IMR-90 (cell line): ENCODE measurements at regions not wholly inside any gene's neighbourhood (a gene's known extent, or its start where the extent isn't known, plus 50 kb on each side); places are given as distances from the start of the nearest gene placed in this dataset.

Experiments
- ATAC-seq: fragments of 200-7000 bp; cut with Tn5 transposase; 2 replicates; pipeline ENCODE4 v1.9.1; 2020; ENCODE audit warnings: low read depth, mild to moderate bottlenecking, moderate library complexity
- BruUV-seq: library from RNA; stranded (reverse); fragments of 400-500 nt; replicated peaks from 2 replicates; lab custom pipeline; 2021; lab: Mats Ljungman, UMichigan
- CTCF ChIA-PET: fragments of 300-600 bp; formaldehyde crosslinking; extraction: SDS; loops from one replicate; lab custom pipeline; 2021; ENCODE audit warnings: antibody characterized with exemption; lab: Yijun Ruan, JAX
- POLR2A ChIA-PET: fragments of 300-600 bp; sonication (Branson Sonifier 250); formaldehyde crosslinking; loops from one replicate; lab custom pipeline; 2022; ENCODE audit warnings: antibody characterized with exemption; ENCODE audit not compliant: unreplicated experiment; lab: Charles Lee
- DNase-seq: peaks from one replicate; pipeline ENCODE4 v3.0.0; 2013
- H2AFZ ChIP-seq: replicated peaks from 2 replicates; pipeline ENCODE3; 2013; ENCODE audit warnings: low read length, mild to moderate bottlenecking; ENCODE audit not compliant: poor library complexity
- H2AK5ac ChIP-seq: 2 replicates; pipeline ENCODE4 v1.6.1; 2013; ENCODE audit warnings: low read depth, low read length, inconsistent platforms
- H2AK9ac ChIP-seq: replicated peaks from 2 replicates; pipeline ENCODE3; 2013; ENCODE audit warnings: mild to moderate bottlenecking, low read depth, low read length, moderate library complexity; ENCODE audit not compliant: poor library complexity
- H2BK120ac ChIP-seq: 2 replicates; pipeline ENCODE4 v1.6.1; 2013; ENCODE audit warnings: low read depth, low read length, inconsistent platforms
- H2BK15ac ChIP-seq: 3 replicates; pipeline ENCODE4 v1.6.1; 2013; ENCODE audit warnings: low read depth, low read length, inconsistent platforms
- H2BK20ac ChIP-seq: 2 replicates; pipeline ENCODE4 v1.6.1; 2013; ENCODE audit warnings: low read depth, mild to moderate bottlenecking, inconsistent platforms, low read length, moderate library complexity
- H2BK5ac ChIP-seq: 2 replicates; pipeline ENCODE4 v1.6.1; 2013; ENCODE audit warnings: mild to moderate bottlenecking, low read depth, low read length, inconsistent platforms; ENCODE audit not compliant: poor library complexity, severe bottlenecking
- H3K14ac ChIP-seq: replicated peaks from 2 replicates; pipeline ENCODE4 v1.6.1; 2013; ENCODE audit warnings: low read depth, low read length, inconsistent platforms
- H3K18ac ChIP-seq: 2 replicates; pipeline ENCODE4 v1.6.1; 2013; ENCODE audit warnings: low read depth, low read length, control low read depth
- H3K23ac ChIP-seq: 2 replicates; pipeline ENCODE4 v1.6.1; 2013; ENCODE audit warnings: low read depth, low read length, inconsistent platforms
- H3K27ac ChIP-seq: 2 replicates; pipeline ENCODE4 v1.5.1; 2013; ENCODE audit warnings: mild to moderate bottlenecking, control low read depth, low read length; ENCODE audit not compliant: insufficient read depth
- H3K27me3 ChIP-seq: 2 replicates; pipeline ENCODE4 v1.6.1; 2013; ENCODE audit warnings: low read length; ENCODE audit not compliant: control insufficient read depth, insufficient read depth
- H3K36me3 ChIP-seq: 2 replicates; pipeline ENCODE4 v1.6.1; 2013; ENCODE audit warnings: low read length, mixed read lengths; ENCODE audit not compliant: control insufficient read depth, insufficient read depth
- H3K4ac ChIP-seq: 2 replicates; pipeline ENCODE4 v1.6.1; 2013; ENCODE audit warnings: low read depth, low read length, inconsistent platforms
- H3K4me1 ChIP-seq: 2 replicates; pipeline ENCODE4 v1.6.1; 2013; ENCODE audit warnings: low read length, mixed read lengths; ENCODE audit not compliant: control insufficient read depth, insufficient read depth
- H3K4me2 ChIP-seq: 2 replicates; pipeline ENCODE4 v1.6.1; 2013; ENCODE audit warnings: low read depth, mild to moderate bottlenecking, control low read depth, low read length, moderate library complexity
- H3K4me3 ChIP-seq: 2 replicates; pipeline ENCODE4 v1.5.1; 2013; ENCODE audit warnings: low read depth, mild to moderate bottlenecking, control low read depth, low read length, moderate library complexity; ENCODE audit not compliant: insufficient read depth
- H3K56ac ChIP-seq: 2 replicates; pipeline ENCODE4 v1.6.1; 2013; ENCODE audit warnings: low read length, inconsistent platforms; ENCODE audit not compliant: insufficient read depth; ENCODE audit errors: extremely low read depth
- H3K79me1 ChIP-seq, 2 experiments: 2 replicates each; pipeline ENCODE4 v1.6.1; 2013; ENCODE audit warnings: low read length in 2 of 2, inconsistent platforms in 1 of 2, low read depth in 1 of 2
- H3K9ac ChIP-seq: 2 replicates; pipeline ENCODE4 v1.6.1; 2013; ENCODE audit warnings: low read depth, low read length, control low read depth
- H3K9me1 ChIP-seq: 2 replicates; pipeline ENCODE4 v1.6.1; 2013; ENCODE audit warnings: low read length, inconsistent platforms; ENCODE audit not compliant: insufficient read depth
- H3K9me3 ChIP-seq: 2 replicates; pipeline ENCODE4 v1.6.1; 2013; ENCODE audit warnings: low read length; ENCODE audit not compliant: control insufficient read depth, insufficient read depth
- H4K20me1 ChIP-seq: 2 replicates; pipeline ENCODE4 v1.6.1; 2013; ENCODE audit warnings: low read length, inconsistent platforms; ENCODE audit not compliant: insufficient read depth
- H4K5ac ChIP-seq: 2 replicates; pipeline ENCODE4 v1.6.1; 2013; ENCODE audit warnings: mild to moderate bottlenecking, low read depth, low read length, control low read depth
- H4K8ac ChIP-seq, 2 experiments: 2 replicates each; pipeline ENCODE4 v1.6.1; 2013; ENCODE audit warnings: low read depth in 2 of 2, low read length in 2 of 2, control low read depth in 1 of 2, inconsistent platforms in 1 of 2
- H4K91ac ChIP-seq: 2 replicates; pipeline ENCODE4 v1.6.1; 2013; ENCODE audit warnings: low read depth, low read length, inconsistent platforms; ENCODE audit not compliant: insufficient read depth
- BHLHE40 ChIP-seq: fragments of 150-350 bp; IDR thresholded peaks from 2 replicates; pipeline ENCODE4 v1.6.1; 2016; ENCODE audit warnings: mild to moderate bottlenecking, low read depth, low read length
- CEBPB ChIP-seq: IDR thresholded peaks from 2 replicates; pipeline ENCODE4 v1.6.1; 2012; ENCODE audit warnings: low read depth, low read length, improper control_type of control experiment
- CHD1 ChIP-seq: IDR thresholded peaks from 2 replicates; pipeline ENCODE4 v1.6.1; 2012; ENCODE audit warnings: low read depth, low read length, improper control_type of control experiment
- FOS ChIP-seq: fragments of 150-350 bp; IDR thresholded peaks from 2 replicates; pipeline ENCODE4 v1.6.1; 2016; ENCODE audit warnings: low read depth, low read length
- MAFK ChIP-seq: IDR thresholded peaks from 2 replicates; pipeline ENCODE4 v1.6.1; 2012; ENCODE audit warnings: low read depth, low read length, improper control_type of control experiment
- MAZ ChIP-seq: IDR thresholded peaks from 2 replicates; pipeline ENCODE4 v1.6.1; 2012; ENCODE audit warnings: low read depth, mild to moderate bottlenecking, low read length, improper control_type of control experiment, moderate library complexity, borderline replicate concordance
- MXI1 ChIP-seq: IDR thresholded peaks from 2 replicates; pipeline ENCODE4 v1.6.1; 2012; ENCODE audit warnings: low read depth, mild to moderate bottlenecking, low read length, moderate library complexity, borderline replicate concordance
- NFE2L2 ChIP-seq: fragments of 150-350 bp; IDR thresholded peaks from 2 replicates; pipeline ENCODE4 v1.6.1; 2016; ENCODE audit warnings: low read depth, mild to moderate bottlenecking, low read length
- RAD21 ChIP-seq: IDR thresholded peaks from 2 replicates; pipeline ENCODE4 v1.6.1; 2012; ENCODE audit warnings: low read length, improper control_type of control experiment
- RCOR1 ChIP-seq: IDR thresholded peaks from 2 replicates; pipeline ENCODE4 v1.6.1; 2012; ENCODE audit warnings: mild to moderate bottlenecking, low read length, improper control_type of control experiment; ENCODE audit not compliant: insufficient replicate concordance
- RFX5 ChIP-seq: IDR thresholded peaks from 2 replicates; pipeline ENCODE4 v1.8.0; 2012; ENCODE audit warnings: low read depth, mild to moderate bottlenecking, low read length, moderate library complexity
- WGBS, 2 experiments: methylation state at CpG; one replicate each; pipeline versions ENCODE4 v1.1.5 to v1.1.7; 2013; ENCODE audit warnings: missing lambda C conversion rate in 2 of 2; ENCODE audit not compliant: insufficient read length in 1 of 2; ENCODE audit errors: extremely low coverage in 2 of 2; 5-methylcytosine and 5-hydroxymethylcytosine counted together
- dilution Hi-C: fragments of 300-500 bp; cut with HindIII; formaldehyde crosslinking; loops from one replicate; pipeline ENCODE4 v1.14.3; 2018; ENCODE audit warnings: low sequenced_read_pairs; ENCODE audit not compliant: unreplicated experiment
- in situ Hi-C: fragments of 300-500 bp; cut with MboI; formaldehyde crosslinking; loops from 3 replicates; pipeline ENCODE4 v1.14.3; 2019; ENCODE audit warnings: low sequenced_read_pairs, inconsistent platforms, mixed read lengths
- intact Hi-C: fragments of 100-400 bp; cut with micrococcal nuclease; formaldehyde crosslinking; loops from 2 replicates; pipeline ENCODE4 v1.10.0; 2022
- TF ChIP-seq, protein P1 (sequence below): fragments of 150-350 bp; IDR thresholded peaks from 2 replicates; pipeline ENCODE4 v1.6.1; 2017; ENCODE audit warnings: mild to moderate bottlenecking, antibody characterized with exemption, low read length, low read depth
- TF ChIP-seq, protein P2 (sequence below): conservative IDR thresholded peaks from 2 replicates; pipeline ENCODE4 v1.5.1; 2012; ENCODE audit warnings: mild to moderate bottlenecking, low read depth, low read length, improper control_type of control experiment
- TF ChIP-seq, protein P3 (sequence below): fragments of 150-350 bp; IDR thresholded peaks from 2 replicates; pipeline ENCODE4 v1.6.1; 2016; ENCODE audit warnings: low read depth, mild to moderate bottlenecking, low read length, moderate library complexity, borderline replicate concordance

DNA sequence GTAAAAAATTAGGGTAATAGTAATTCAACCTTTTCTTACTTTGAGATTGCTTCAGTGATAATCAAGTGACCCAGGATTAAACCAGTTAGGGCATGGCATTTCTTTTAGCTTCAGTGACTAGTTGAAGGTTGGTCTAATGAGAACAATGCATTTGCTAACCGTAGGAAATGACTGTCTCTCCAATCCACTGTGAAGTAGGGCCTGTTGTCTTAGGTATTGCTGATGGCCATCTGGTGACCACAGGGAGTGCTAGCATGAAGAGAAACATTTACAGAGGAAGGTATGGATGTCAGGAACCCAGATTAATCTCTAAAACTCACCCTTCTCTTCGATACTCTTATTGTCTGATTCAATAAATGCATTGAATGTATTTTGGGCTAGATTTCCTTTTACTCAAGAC lies 535.9 kb upstream of the SEMA6A start:
- Histone ChIP-seq H4K91ac (no peak overlapping the region), H2BK15ac (no peak overlapping the region), H3K9me1 (no peaks in the 10 kb centered on the region), H3K36me3 (no peaks in the 10 kb centered on the region), H3K23ac (no peak overlapping the region), H3K9me3 (peaks cover 3% of the 10 kb centered on the region), H4K8ac (no peak overlapping the region), H3K79me1 (no peaks in the 10 kb centered on the region), H3K14ac (no peak overlapping the region), H2BK5ac (no peak overlapping the region), H3K27ac (no peak overlapping the region), H3K56ac (no peak overlapping the region), H4K5ac (no peak overlapping the region), H2BK20ac (no peak overlapping the region), H3K9ac (no peak overlapping the region), H2AK5ac (no peak overlapping the region), H3K4ac (no peak overlapping the region), H2AFZ (no peak overlapping the region), H2BK120ac (no peak overlapping the region), H3K4me2 (no peak overlapping the region), H3K18ac (no peak overlapping the region), H2AK9ac (no peak overlapping the region), H3K4me1 (no peaks in the 10 kb centered on the region), H3K27me3 (no peaks in the 10 kb centered on the region), H3K4me3 (no peak overlapping the region), H4K20me1 (no peaks in the 10 kb centered on the region)
- in situ Hi-C loops (no loop called here), dilution Hi-C loops (no loop called here), intact Hi-C loops (no loop called here)
- WGBS, 2 experiments: no CpG with 5 or more reads among the region's 2 CpGs
- no peak for TF ChIP-seq FOS
- TF ChIP-seq BHLHE40: no peak
- no peak for TF ChIP-seq MXI1
- TF ChIP-seq NFE2L2: no peak
- TF ChIP-seq MAFK: no peak
- TF ChIP-seq CEBPB: no peak
- no peak for TF ChIP-seq RAD21
- no peak for TF ChIP-seq CHD1
- no peak for TF ChIP-seq RFX5
- TF ChIP-seq, protein P1, sequence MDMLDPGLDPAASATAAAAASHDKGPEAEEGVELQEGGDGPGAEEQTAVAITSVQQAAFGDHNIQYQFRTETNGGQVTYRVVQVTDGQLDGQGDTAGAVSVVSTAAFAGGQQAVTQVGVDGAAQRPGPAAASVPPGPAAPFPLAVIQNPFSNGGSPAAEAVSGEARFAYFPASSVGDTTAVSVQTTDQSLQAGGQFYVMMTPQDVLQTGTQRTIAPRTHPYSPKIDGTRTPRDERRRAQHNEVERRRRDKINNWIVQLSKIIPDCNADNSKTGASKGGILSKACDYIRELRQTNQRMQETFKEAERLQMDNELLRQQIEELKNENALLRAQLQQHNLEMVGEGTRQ: no peak
- no peak for TF ChIP-seq RCOR1
- TF ChIP-seq, protein P2, sequence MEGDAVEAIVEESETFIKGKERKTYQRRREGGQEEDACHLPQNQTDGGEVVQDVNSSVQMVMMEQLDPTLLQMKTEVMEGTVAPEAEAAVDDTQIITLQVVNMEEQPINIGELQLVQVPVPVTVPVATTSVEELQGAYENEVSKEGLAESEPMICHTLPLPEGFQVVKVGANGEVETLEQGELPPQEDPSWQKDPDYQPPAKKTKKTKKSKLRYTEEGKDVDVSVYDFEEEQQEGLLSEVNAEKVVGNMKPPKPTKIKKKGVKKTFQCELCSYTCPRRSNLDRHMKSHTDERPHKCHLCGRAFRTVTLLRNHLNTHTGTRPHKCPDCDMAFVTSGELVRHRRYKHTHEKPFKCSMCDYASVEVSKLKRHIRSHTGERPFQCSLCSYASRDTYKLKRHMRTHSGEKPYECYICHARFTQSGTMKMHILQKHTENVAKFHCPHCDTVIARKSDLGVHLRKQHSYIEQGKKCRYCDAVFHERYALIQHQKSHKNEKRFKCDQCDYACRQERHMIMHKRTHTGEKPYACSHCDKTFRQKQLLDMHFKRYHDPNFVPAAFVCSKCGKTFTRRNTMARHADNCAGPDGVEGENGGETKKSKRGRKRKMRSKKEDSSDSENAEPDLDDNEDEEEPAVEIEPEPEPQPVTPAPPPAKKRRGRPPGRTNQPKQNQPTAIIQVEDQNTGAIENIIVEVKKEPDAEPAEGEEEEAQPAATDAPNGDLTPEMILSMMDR: no peak
- no peak for TF ChIP-seq MAZ
- TF ChIP-seq, protein P3, sequence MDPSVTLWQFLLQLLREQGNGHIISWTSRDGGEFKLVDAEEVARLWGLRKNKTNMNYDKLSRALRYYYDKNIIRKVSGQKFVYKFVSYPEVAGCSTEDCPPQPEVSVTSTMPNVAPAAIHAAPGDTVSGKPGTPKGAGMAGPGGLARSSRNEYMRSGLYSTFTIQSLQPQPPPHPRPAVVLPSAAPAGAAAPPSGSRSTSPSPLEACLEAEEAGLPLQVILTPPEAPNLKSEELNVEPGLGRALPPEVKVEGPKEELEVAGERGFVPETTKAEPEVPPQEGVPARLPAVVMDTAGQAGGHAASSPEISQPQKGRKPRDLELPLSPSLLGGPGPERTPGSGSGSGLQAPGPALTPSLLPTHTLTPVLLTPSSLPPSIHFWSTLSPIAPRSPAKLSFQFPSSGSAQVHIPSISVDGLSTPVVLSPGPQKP: no peak
- CTCF ChIA-PET: no interaction called here
- POLR2A ChIA-PET: no interaction called here
- no TSS peak for BruUV-seq
- DNase-seq (no peak), ATAC-seq (no peak)
